Fibroblast of lung (primary cell): ENCODE measurements at regions not wholly inside any gene's neighbourhood (a gene's known extent, or its start where the extent isn't known, plus 50 kb on each side); places are given as distances from the start of the nearest gene placed in this dataset.
A peak's percentile ranks its signal among the peaks of the same experiment; 100 is the strongest.

ENCODE experiments used
- DNase-seq, 2 donors: peaks; one replicate each; pipeline versions ENCODE4 v3.0.0 to v3.0.0-alpha.2; 2010; ENCODE audit warnings: low read depth in 2 of 2
- H2AFZ ChIP-seq: 2 replicates; pipeline ENCODE4 v1.5.1; 2012; ENCODE audit warnings: low read length, control low read depth, inconsistent platforms
- H3K27ac ChIP-seq: 2 replicates; pipeline ENCODE4 v1.5.1; 2011; ENCODE audit warnings: low read length, control low read depth; ENCODE audit not compliant: insufficient read depth
- H3K27me3 ChIP-seq: 2 replicates; pipeline ENCODE4 v1.5.1; 2011; ENCODE audit warnings: mild to moderate bottlenecking, low read length; ENCODE audit not compliant: control insufficient read depth, insufficient read depth
- H3K36me3 ChIP-seq: 2 replicates; pipeline ENCODE4 v1.5.1; 2011; ENCODE audit warnings: low read length; ENCODE audit not compliant: control insufficient read depth, insufficient read depth
- H3K4me1 ChIP-seq: 2 replicates; pipeline ENCODE4 v1.5.1; 2011; ENCODE audit warnings: low read length; ENCODE audit not compliant: control insufficient read depth, insufficient read depth; ENCODE audit errors: extremely low read depth
- H3K4me2 ChIP-seq: 2 replicates; pipeline ENCODE4 v1.5.1; 2011; ENCODE audit warnings: low read length, control low read depth; ENCODE audit not compliant: insufficient read depth; ENCODE audit errors: extremely low read depth
- H3K4me3 ChIP-seq, 4 experiments: fragments of 200-600 bp in 1 of 4; sonication (generic) in 1 of 4; replicated peaks in 1 of 4; 2 replicates each; pipeline ENCODE4 v1.5.1; 2011 to 2016; ENCODE audit warnings: low read length in 4 of 4, low read depth in 3 of 4, mild to moderate bottlenecking in 3 of 4, control low read depth in 2 of 4, inconsistent platforms in 1 of 4, mixed read lengths in 1 of 4; ENCODE audit not compliant: insufficient read depth in 1 of 4; ENCODE audit errors: control extremely low read depth in 1 of 4
- H3K79me2 ChIP-seq: 2 replicates; pipeline ENCODE4 v1.5.1; 2012; ENCODE audit warnings: mild to moderate bottlenecking, low read length, inconsistent platforms; ENCODE audit not compliant: control insufficient read depth, insufficient read depth
- H3K9ac ChIP-seq: 2 replicates; pipeline ENCODE4 v1.5.1; 2011; ENCODE audit warnings: mild to moderate bottlenecking, low read length, control low read depth; ENCODE audit not compliant: insufficient read depth
- H3K9me3 ChIP-seq: 2 replicates; pipeline ENCODE4 v1.5.1; 2012; ENCODE audit warnings: low read depth, low read length; ENCODE audit not compliant: control insufficient read depth, insufficient read depth
- H4K20me1 ChIP-seq: 2 replicates; pipeline ENCODE4 v1.5.1; 2011; ENCODE audit warnings: low read length; ENCODE audit not compliant: control insufficient read depth, insufficient read depth; ENCODE audit errors: extremely low read depth
- CTCF ChIP-seq, 2 donors: IDR thresholded peaks in 1 of 2; conservative IDR thresholded peaks in 1 of 2; 1 replicate in 1 of 2; 2 replicates in 1 of 2; pipeline ENCODE4 v1.5.1; 2011 to 2012; ENCODE audit warnings: low read length in 2 of 2, control low read depth in 1 of 2, inconsistent platforms in 1 of 2, low read depth in 1 of 2, mild to moderate bottlenecking in 1 of 2
- EZH2 ChIP-seq: IDR thresholded peaks from 2 replicates; pipeline ENCODE4 v1.5.1; 2012; ENCODE audit warnings: low read length, control low read depth, mild to moderate bottlenecking; ENCODE audit errors: missing control alignments

GRCh38 chr6:98572579-98572978 is 261.8 kb upstream of the POU3F2 start:
- Histone ChIP-seq H3K27ac (no peak overlapping the region), H3K9ac (no peak overlapping the region), H3K9me3 (no peaks in the 10 kb centered on the region), H3K36me3 (no peaks in the 10 kb centered on the region), H3K27me3 (no peaks in the 10 kb centered on the region), H3K4me1 (no peaks in the 10 kb centered on the region), H3K4me3 (no peak overlapping the region), H3K4me2 (no peak overlapping the region), H2AFZ (no peak overlapping the region), H3K79me2 (no peaks in the 10 kb centered on the region), H4K20me1 (no peaks in the 10 kb centered on the region)
- TF ChIP-seq CTCF (conservative IDR thresholded peaks at IDR 0.05 in 1 of 2, IDR thresholded peaks at IDR 0.05 in 1 of 2; ENCODE audit: low read depth in 1 of 2, low read length in 2 of 2) (no peak), EZH2 (no peak)
- no peak for DNase-seq

GRCh38 chr6:98574984-98575383 is 259.4 kb upstream of the POU3F2 start:
- Histone ChIP-seq H2AFZ (no peak overlapping the region), H3K79me2 (no peaks in the 10 kb centered on the region), H3K9me3 (no peaks in the 10 kb centered on the region), H3K9ac (no peak overlapping the region), H3K4me3 (no peak overlapping the region), H3K36me3 (no peaks in the 10 kb centered on the region), H3K27ac (no peak overlapping the region), H4K20me1 (no peaks in the 10 kb centered on the region), H3K4me1 (no peaks in the 10 kb centered on the region), H3K27me3 (no peaks in the 10 kb centered on the region), H3K4me2 (no peak overlapping the region)
- TF ChIP-seq CTCF (conservative IDR thresholded peaks at IDR 0.05 in 1 of 2, IDR thresholded peaks at IDR 0.05 in 1 of 2; ENCODE audit: low read depth in 1 of 2, low read length in 2 of 2) (no peak), EZH2 (no peak)
- no peak for DNase-seq

GRCh38 chr6:98576791-98577190 is 257.6 kb upstream of the POU3F2 start:
- Histone ChIP-seq H3K27ac (no peak overlapping the region), H3K36me3 (no peaks in the 10 kb centered on the region), H3K9me3 (no peaks in the 10 kb centered on the region), H2AFZ (no peak overlapping the region), H3K4me3 (no peak overlapping the region), H3K4me1 (no peaks in the 10 kb centered on the region), H3K4me2 (no peak overlapping the region), H3K27me3 (no peaks in the 10 kb centered on the region), H3K79me2 (no peaks in the 10 kb centered on the region), H4K20me1 (no peaks in the 10 kb centered on the region), H3K9ac (no peak overlapping the region)
- DNase-seq: peak in 1 of 2 donors; percentile 84
- TF ChIP-seq CTCF (conservative IDR thresholded peaks at IDR 0.05 in 1 of 2, IDR thresholded peaks at IDR 0.05 in 1 of 2; ENCODE audit: low read depth in 1 of 2, low read length in 2 of 2): no peak
- no peak for TF ChIP-seq EZH2
